Urinary bladder (tissue), 3 donors: ENCODE measurements at regions not wholly inside any gene's neighbourhood (a gene's known extent, or its start where the extent isn't known, plus 50 kb on each side); places are given as distances from the start of the nearest gene placed in this dataset.

Source experiments
- DNase-seq: peaks from one replicate; pipeline ENCODE4 v3.0.0-alpha.2; 2015; ENCODE audit errors: extremely low spot score
- H3K27ac ChIP-seq: one replicate; pipeline ENCODE4 v1.5.1; 2013; ENCODE audit warnings: low read depth, mild to moderate bottlenecking, moderate library complexity
- H3K36me3 ChIP-seq: one replicate; pipeline ENCODE4 v1.6.1; 2013; ENCODE audit warnings: mild to moderate bottlenecking, moderate library complexity; ENCODE audit not compliant: insufficient read depth
- H3K4me1 ChIP-seq: one replicate; pipeline ENCODE4 v1.6.1; 2013; ENCODE audit warnings: mild to moderate bottlenecking, moderate library complexity; ENCODE audit not compliant: insufficient read depth
- H3K4me3 ChIP-seq: one replicate; pipeline ENCODE4 v1.5.1; 2013; ENCODE audit warnings: low read depth, low read length
- WGBS: extraction: QIAGEN DNeasy Blood & Tissue Kit; methylation state at CpG from one replicate; pipeline ENCODE4 v1.1.7; 2013; 5-methylcytosine and 5-hydroxymethylcytosine counted together
- donor health status: healthy with polysubstance abuse.
- donor health status: healthy.

GRCh38 chr22:47929646-47930185, 1167.3 kb downstream of the TBC1D22A start:
- Histone ChIP-seq H3K4me1 (no peaks in the 10 kb centered on the region), H3K27ac (no peak overlapping the region), H3K4me3 (no peak overlapping the region), H3K36me3 (no peaks in the 10 kb centered on the region)
- WGBS, result 59% methylated on average over 4 of the region's 4 CpGs
- DNase-seq, result no peak

- WGBS, result 69% methylated on average over 5 of the region's 5 CpGs
- Histone ChIP-seq H3K27ac (no peak overlapping the region), H3K36me3 (no peaks in the 10 kb centered on the region), H3K4me1 (no peaks in the 10 kb centered on the region), H3K4me3 (no peak overlapping the region)
- no peak for DNase-seq
Measured at GRCh38 chr22:47929073-47929472, 1166.6 kb downstream of the TBC1D22A start.

GRCh38 chr22:47928631-47929030, 1166.2 kb downstream of the TBC1D22A start:
- H3K4me3 ChIP-seq, result no peak overlapping the region
- no peaks in the 10 kb centered on the region for H3K4me1 ChIP-seq
- no peak overlapping the region for H3K27ac ChIP-seq
- no peak for DNase-seq
- no peaks in the 10 kb centered on the region for H3K36me3 ChIP-seq
- 40% methylated on average over 4 of the region's 4 CpGs for WGBS

GRCh38 chr22:47927648-47928210, 1165.3 kb downstream of the TBC1D22A start:
- Histone ChIP-seq H3K4me3 (no peak overlapping the region), H3K4me1 (no peaks in the 10 kb centered on the region), H3K27ac (no peak overlapping the region), H3K36me3 (no peaks in the 10 kb centered on the region)
- WGBS, result 93% methylated on average over 21 of the region's 21 CpGs
- DNase-seq, result no peak

GRCh38 chr22:47923011-47923427, 1160.6 kb downstream of the TBC1D22A start:
- no peak overlapping the region for H3K4me3 ChIP-seq
- H3K27ac ChIP-seq, result no peak overlapping the region
- no peak for DNase-seq
- no peaks in the 10 kb centered on the region for H3K36me3 ChIP-seq
- 84% methylated on average over 11 of the region's 11 CpGs for WGBS
- H3K4me1 ChIP-seq, result no peaks in the 10 kb centered on the region

- Histone ChIP-seq H3K27ac (no peak overlapping the region), H3K4me3 (no peak overlapping the region), H3K4me1 (no peaks in the 10 kb centered on the region), H3K36me3 (no peaks in the 10 kb centered on the region)
- 90% methylated on average over 3 of the region's 3 CpGs for WGBS
- no peak for DNase-seq
Measured at GRCh38 chr22:47921906-47922305, 1159.5 kb downstream of the TBC1D22A start.

- WGBS, result 88% methylated on average over 10 of the region's 10 CpGs
- Histone ChIP-seq H3K4me1 (no peaks in the 10 kb centered on the region), H3K36me3 (no peaks in the 10 kb centered on the region), H3K27ac (no peak overlapping the region), H3K4me3 (no peak overlapping the region)
- DNase-seq, result no peak
Measured at GRCh38 chr22:47920380-47920959, 1158.0 kb downstream of the TBC1D22A start.

GRCh38 chr22:47919893-47920292, 1157.4 kb downstream of the TBC1D22A start:
- WGBS, result 94% methylated on average over 6 of the region's 6 CpGs
- Histone ChIP-seq H3K36me3 (no peaks in the 10 kb centered on the region), H3K4me3 (no peak overlapping the region), H3K4me1 (no peaks in the 10 kb centered on the region), H3K27ac (no peak overlapping the region)
- DNase-seq, result no peak

- 67% methylated on average over 11 of the region's 11 CpGs for WGBS
- DNase-seq, result no peak
Measured at GRCh38 chr22:47919001-47919441, 1156.6 kb downstream of the TBC1D22A start.

GRCh38 chr22:47918276-47918921, 1155.9 kb downstream of the TBC1D22A start:
- Histone ChIP-seq H3K4me3 (no peak overlapping the region), H3K4me1 (no peaks in the 10 kb centered on the region), H3K36me3 (no peaks in the 10 kb centered on the region), H3K27ac (no peak overlapping the region)
- no peak for DNase-seq
- WGBS, result 60% methylated on average over 15 of the region's 15 CpGs

More at GRCh38 chr22:47919001-47919441, 1156.6 kb downstream of the TBC1D22A start:
- no peaks in the 10 kb centered on the region for H3K36me3 ChIP-seq
- no peak overlapping the region for H3K4me3 ChIP-seq
- H3K27ac ChIP-seq, result no peak overlapping the region
- no peaks in the 10 kb centered on the region for H3K4me1 ChIP-seq

- no peak for DNase-seq
- Histone ChIP-seq H3K27ac (no peak overlapping the region), H3K36me3 (no peaks in the 10 kb centered on the region), H3K4me3 (no peak overlapping the region), H3K4me1 (no peaks in the 10 kb centered on the region)
- 89% methylated on average over 15 of the region's 15 CpGs for WGBS
Measured at GRCh38 chr22:47914481-47915097, 1152.1 kb downstream of the TBC1D22A start.

- H3K4me3 ChIP-seq, result no peak overlapping the region
- no peaks in the 10 kb centered on the region for H3K36me3 ChIP-seq
- H3K4me1 ChIP-seq, result no peaks in the 10 kb centered on the region
- DNase-seq, result no peak
- no peak overlapping the region for H3K27ac ChIP-seq
- 90% methylated on average over 9 of the region's 9 CpGs for WGBS
Measured at GRCh38 chr22:47902646-47903180, 1140.3 kb downstream of the TBC1D22A start.

GRCh38 chr22:47901911-47902310, 1139.5 kb downstream of the TBC1D22A start:
- Histone ChIP-seq H3K27ac (no peak overlapping the region), H3K4me1 (no peaks in the 10 kb centered on the region), H3K36me3 (no peaks in the 10 kb centered on the region), H3K4me3 (no peak overlapping the region)
- WGBS, result 79% methylated on average over 6 of the region's 6 CpGs
- no peak for DNase-seq
